HepG2 (cell line): ENCODE measurements at regions not wholly inside any gene's neighbourhood (a gene's known extent, or its start where the extent isn't known, plus 50 kb on each side); places are given as distances from the start of the nearest gene placed in this dataset.
A peak's percentile ranks its signal among the peaks of the same experiment; 100 is the strongest.

Experiments
- ATAC-seq: fragments of 200-7000 bp; cut with Tn5 transposase; 3 replicates; pipeline ENCODE4 v1.9.1; 2020; ENCODE audit warnings: mild to moderate bottlenecking, moderate library complexity
- BruUV-seq: library from RNA; stranded (reverse); fragments of 400-500 nt; replicated peaks from 2 replicates; lab custom pipeline; 2021; lab: Mats Ljungman, UMichigan
- CTCF ChIA-PET: fragments of 300-600 bp; formaldehyde crosslinking; extraction: SDS; loops from one replicate; lab custom pipeline; 2021; ENCODE audit warnings: low total read pairs, inconsistent platforms, low intra/inter-chr PET ratio; lab: Yijun Ruan, JAX
- POLR2A ChIA-PET: fragments of 350-600 bp; sonication (Branson Sonifier 250); formaldehyde crosslinking; loops from one replicate; lab custom pipeline; 2020; ENCODE audit warnings: antibody characterized with exemption, inconsistent platforms; lab: Yijun Ruan, JAX
- DNase-seq: peaks from one replicate; pipeline ENCODE4 v3.0.0-alpha.2; 2015; ENCODE audit warnings: low spot score
- FAIRE-seq: peaks from 3 replicates; lab custom pipeline; 2011; peaks lifted over from hg19 to GRCh38; lab: Jason Lieb, UNC
- H2AFZ ChIP-seq: one replicate; pipeline ENCODE4 v1.6.1; 2011; ENCODE audit warnings: low read length, inconsistent platforms
- H3K27ac ChIP-seq: fragments of 300-600 bp; 3 replicates; pipeline ENCODE4 v1.8.0; 2011; ENCODE audit warnings: mixed run types, mild to moderate bottlenecking, mixed read lengths, low read length, inconsistent platforms; ENCODE audit not compliant: insufficient read depth; ENCODE audit errors: extremely low read length
- H3K27me3 ChIP-seq, 2 experiments: fragments of 200-600 bp in 1 of 2; 2 replicates in 1 of 2; 3 replicates in 1 of 2; pipeline versions ENCODE4 v1.6.0 to v1.8.0; 2011; ENCODE audit warnings: low read length in 2 of 2, mild to moderate bottlenecking in 2 of 2, moderate library complexity in 2 of 2, inconsistent platforms in 1 of 2; ENCODE audit not compliant: insufficient read depth in 2 of 2, control insufficient read depth in 1 of 2
- H3K36me3 ChIP-seq, 2 experiments: fragments of 200-600 bp in 1 of 2; replicated peaks in 1 of 2; 2 replicates in 1 of 2; 3 replicates in 1 of 2; pipeline versions ENCODE4 v1.5.1 to v1.8.0; 2011; ENCODE audit warnings: low read length in 2 of 2, inconsistent platforms in 1 of 2; ENCODE audit not compliant: insufficient read depth in 2 of 2, control insufficient read depth in 1 of 2
- H3K4me1 ChIP-seq: 2 replicates; pipeline ENCODE4 v1.5.1; 2012; ENCODE audit warnings: low read length, inconsistent platforms; ENCODE audit not compliant: insufficient read depth
- H3K4me2 ChIP-seq: 2 replicates; pipeline ENCODE4 v1.6.0; 2011; ENCODE audit warnings: low read depth, low read length, inconsistent platforms
- H3K4me3 ChIP-seq, 3 experiments: fragments of 200-600 bp in 1 of 3; sonication (generic), shearing (Covaris generic) in 1 of 3; replicated peaks in 1 of 3; 2 replicates each; pipeline ENCODE4 v1.5.1; 2011 to 2016; ENCODE audit warnings: low read length in 3 of 3, inconsistent platforms in 2 of 3, low read depth in 2 of 3, mild to moderate bottlenecking in 2 of 3, control low read depth in 1 of 3, mixed read lengths in 1 of 3; ENCODE audit not compliant: insufficient read depth in 1 of 3
- H3K79me2 ChIP-seq: one replicate; pipeline ENCODE4 v1.6.1; 2011; ENCODE audit warnings: low read length, inconsistent platforms; ENCODE audit not compliant: insufficient read depth
- H3K9ac ChIP-seq: 2 replicates; pipeline ENCODE4 v1.6.0; 2011; ENCODE audit warnings: mild to moderate bottlenecking, low read depth, low read length, inconsistent platforms; ENCODE audit not compliant: insufficient read depth
- H3K9me3 ChIP-seq: 2 replicates; pipeline ENCODE4 v1.5.1; 2012; ENCODE audit warnings: mild to moderate bottlenecking, low read length
- H4K20me1 ChIP-seq: 2 replicates; pipeline ENCODE4 v1.6.0; 2011; ENCODE audit warnings: inconsistent platforms, mild to moderate bottlenecking, low read length, moderate library complexity; ENCODE audit not compliant: insufficient read depth
- KLF13 ChIP-seq: sonication (generic); formaldehyde crosslinking; IDR thresholded peaks from 2 replicates; pipeline ENCODE4 v1.4.0; 2020; ENCODE audit warnings: mild to moderate bottlenecking, missing genetic modification reagents
- MAFF ChIP-seq: IDR thresholded peaks from 2 replicates; pipeline ENCODE4 v1.6.1; 2011; ENCODE audit warnings: low read depth, low read length, improper control_type of control experiment
- MAFK ChIP-seq, 2 experiments: IDR thresholded peaks in 1 of 2; conservative IDR thresholded peaks in 1 of 2; 2 replicates each; pipeline ENCODE4 v1.6.1; 2011; ENCODE audit warnings: improper control_type of control experiment in 2 of 2, low read length in 2 of 2
- RAD51 ChIP-seq: fragments of 450-650 bp; IDR thresholded peaks from 2 replicates; pipeline ENCODE4 v1.6.1; 2016; ENCODE audit warnings: borderline replicate concordance
- ZBTB42 ChIP-seq: sonication (generic); formaldehyde crosslinking; IDR thresholded peaks from 2 replicates; pipeline ENCODE4 v1.5.0; 2020; ENCODE audit warnings: mild to moderate bottlenecking, missing genetic modification reagents
- ZNF607 ChIP-seq: sonication (generic); formaldehyde crosslinking; IDR thresholded peaks from 2 replicates; pipeline ENCODE4 v1.5.1; 2020; ENCODE audit warnings: missing genetic modification reagents, mild to moderate bottlenecking, borderline replicate concordance
- WGBS: methylation state at CpG from one replicate; pipeline ENCODE4 v1.1.6; 2017; ENCODE audit warnings: low lambda C conversion rate; 5-methylcytosine and 5-hydroxymethylcytosine counted together
- in situ Hi-C: cut with HindIII; loops from 2 replicates; pipeline ENCODE4 v1.10.0; 2017; ENCODE audit warnings: low pct_unique_long_range_greater_than_20kb; ENCODE audit not compliant: extremely low pct_ligation_motif_present
- intact Hi-C: fragments of 100-400 bp; cut with micrococcal nuclease; formaldehyde crosslinking; loops from one replicate; pipeline ENCODE4 v1.10.0; 2022; ENCODE audit not compliant: unreplicated experiment
- TF ChIP-seq, protein P1 (sequence below): sonication (generic); formaldehyde crosslinking; IDR thresholded peaks from 2 replicates; pipeline ENCODE4 v1.4.0; 2020; ENCODE audit warnings: mild to moderate bottlenecking, missing genetic modification reagents

DNA sequence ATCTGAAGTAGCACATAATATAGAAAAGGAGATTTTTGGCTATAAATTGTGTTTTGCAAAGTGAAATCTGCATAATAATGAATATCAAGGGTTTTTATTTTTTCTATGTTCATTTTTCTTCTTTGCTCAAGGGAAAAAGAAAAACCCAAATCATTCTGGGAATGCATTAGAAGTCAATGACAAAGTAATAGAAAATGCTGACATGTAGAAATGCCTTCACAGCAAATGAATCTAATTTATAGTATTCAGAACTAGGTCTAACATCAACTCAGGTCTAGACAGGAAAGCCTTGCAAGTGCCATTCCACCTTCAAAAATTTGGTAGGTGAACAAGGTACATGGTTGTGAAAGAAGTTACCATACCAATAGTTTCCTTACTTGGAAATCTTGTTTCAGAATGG lies 831.5 kb upstream of the CELF4 start:
- CTCF ChIA-PET = no interaction called here
- intact Hi-C loops = no loop called here
- TF ChIP-seq MAFF = peak; percentile 68
- TF ChIP-seq MAFK (conservative IDR thresholded peaks at IDR 0.05 in 1 of 2, IDR thresholded peaks at IDR 0.05 in 1 of 2; ENCODE audit: low read length in 2 of 2) = peak; percentile 62 to 81
- TF ChIP-seq, protein P1, sequence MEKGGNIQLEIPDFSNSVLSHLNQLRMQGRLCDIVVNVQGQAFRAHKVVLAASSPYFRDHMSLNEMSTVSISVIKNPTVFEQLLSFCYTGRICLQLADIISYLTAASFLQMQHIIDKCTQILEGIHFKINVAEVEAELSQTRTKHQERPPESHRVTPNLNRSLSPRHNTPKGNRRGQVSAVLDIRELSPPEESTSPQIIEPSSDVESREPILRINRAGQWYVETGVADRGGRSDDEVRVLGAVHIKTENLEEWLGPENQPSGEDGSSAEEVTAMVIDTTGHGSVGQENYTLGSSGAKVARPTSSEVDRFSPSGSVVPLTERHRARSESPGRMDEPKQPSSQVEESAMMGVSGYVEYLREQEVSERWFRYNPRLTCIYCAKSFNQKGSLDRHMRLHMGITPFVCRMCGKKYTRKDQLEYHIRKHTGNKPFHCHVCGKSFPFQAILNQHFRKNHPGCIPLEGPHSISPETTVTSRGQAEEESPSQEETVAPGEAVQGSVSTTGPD (CRISPR knock-in tag) = no peak
- TF ChIP-seq KLF13 (CRISPR knock-in tag) = no peak
- TF ChIP-seq RAD51 = no peak

DNA sequence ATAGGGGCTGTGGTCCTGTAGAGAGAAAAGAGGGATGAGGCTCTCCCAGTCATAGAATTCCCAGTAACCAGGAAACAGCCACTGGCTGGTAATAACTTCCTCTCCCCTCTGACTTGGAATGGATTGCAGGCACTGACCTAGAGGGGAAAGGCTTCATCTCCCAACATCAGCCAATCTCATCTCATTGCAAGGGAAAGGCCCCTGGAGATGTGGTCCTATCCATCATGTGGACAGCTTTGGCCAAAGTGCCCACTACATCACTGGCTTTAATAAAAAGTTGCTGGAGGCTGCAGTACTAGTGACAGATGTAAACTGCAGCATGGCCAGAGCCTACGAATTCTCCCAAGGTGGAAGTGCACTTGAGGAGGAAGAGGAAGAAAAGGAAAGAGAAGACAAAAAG lies 820.5 kb upstream of the CELF4 start:
- no TSS peak for BruUV-seq
- no peak for DNase-seq
- no peak for FAIRE-seq

More for the DNA sequence above, 831.5 kb upstream of the CELF4 start:
- POLR2A ChIA-PET = no interaction called here
- Histone ChIP-seq H3K27ac (no peak overlapping the region), H3K9me3 (no peaks in the 10 kb centered on the region), H3K4me2 (no peak overlapping the region), H3K9ac (no peak overlapping the region), H3K27me3 (no peaks in the 10 kb centered on the region), H4K20me1 (no peaks in the 10 kb centered on the region), H2AFZ (no peak overlapping the region), H3K4me3 (no peak overlapping the region), H3K4me1 (no peaks in the 10 kb centered on the region), H3K36me3 (no peaks in the 10 kb centered on the region), H3K79me2 (no peaks in the 10 kb centered on the region)
- BruUV-seq = no TSS peak
- DNase-seq = no peak
- no peak for ATAC-seq
- no peak for FAIRE-seq
- in situ Hi-C loops = no loop called here

More for the DNA sequence above, 820.5 kb upstream of the CELF4 start:
- POLR2A ChIA-PET = no interaction called here
- H3K79me2 ChIP-seq = no peaks in the 10 kb centered on the region
- no peak overlapping the region for H3K4me3 ChIP-seq
- H3K4me2 ChIP-seq = no peak overlapping the region
- in situ Hi-C loops (no loop called here), intact Hi-C loops (no loop called here)
- WGBS = 0% methylated on average over 1 of the region's 1 CpG
- H3K27ac ChIP-seq = no peak overlapping the region
- no peaks in the 10 kb centered on the region for H4K20me1 ChIP-seq
- no peak for TF ChIP-seq ZBTB42 (CRISPR knock-in tag)
- no peak for TF ChIP-seq ZNF607 (CRISPR knock-in tag)
- no peaks in the 10 kb centered on the region for H3K36me3 ChIP-seq
- no peaks in the 10 kb centered on the region for H3K9me3 ChIP-seq
- H3K9ac ChIP-seq = no peak overlapping the region
- CTCF ChIA-PET = no interaction called here
- H3K27me3 ChIP-seq = no peaks in the 10 kb centered on the region
- no peaks in the 10 kb centered on the region for H3K4me1 ChIP-seq
- no peak for ATAC-seq
- H2AFZ ChIP-seq = no peak overlapping the region
